OCI-LY3 (cell line): ENCODE measurements at regions not wholly inside any gene's neighbourhood (a gene's known extent, or its start where the extent isn't known, plus 50 kb on each side); places are given as distances from the start of the nearest gene placed in this dataset.

Source experiments
- H2AFZ ChIP-seq: fragments of 200-600, 300-600 bp; shearing (Covaris generic); 2 replicates; pipeline ENCODE4 v1.6.0; 2014; ENCODE audit warnings: antibody characterized with exemption, low read depth, low read length
- H3K27ac ChIP-seq: fragments of 200-600, 300-600 bp; sonication (generic); 2 replicates; pipeline ENCODE4 v1.5.1; 2014; ENCODE audit warnings: mild to moderate bottlenecking, low read length, moderate library complexity, mixed read lengths
- H3K27me3 ChIP-seq: fragments of 200-600, 300-600 bp; sonication (generic); 2 replicates; pipeline ENCODE4 v1.6.1; 2014; ENCODE audit warnings: low read depth, low read length, mixed read lengths
- H3K36me3 ChIP-seq: fragments of 200-600, 300-600 bp; sonication (generic); replicated peaks from 2 replicates; pipeline ENCODE3; 2014; ENCODE audit warnings: low read depth, low read length, mixed read lengths
- H3K4me1 ChIP-seq: fragments of 300-600, 200-600 bp; sonication (generic); 2 replicates; pipeline ENCODE4 v1.6.1; 2014; ENCODE audit warnings: low read length, mixed read lengths
- H3K4me2 ChIP-seq: fragments of 200-600, 300-600 bp; sonication (generic); 2 replicates; pipeline ENCODE4 v1.6.1; 2014; ENCODE audit warnings: low read length, mixed read lengths
- H3K4me3 ChIP-seq: fragments of 300-600, 200-600 bp; sonication (generic); 2 replicates; pipeline ENCODE4 v1.5.1; 2014; ENCODE audit warnings: antibody characterized with exemption, mild to moderate bottlenecking, low read length, moderate library complexity
- H3K79me2 ChIP-seq: fragments of 300-600, 200-600 bp; shearing (Covaris generic); 2 replicates; pipeline ENCODE4 v1.6.1; 2014; ENCODE audit warnings: mild to moderate bottlenecking, low read length, mixed read lengths
- H3K9ac ChIP-seq: fragments of 300-600, 200-600 bp; shearing (Covaris generic); 2 replicates; pipeline ENCODE4 v1.6.0; 2014; ENCODE audit warnings: mild to moderate bottlenecking, low read length, moderate library complexity
- H3K9me3 ChIP-seq: fragments of 200-600, 300-600 bp; shearing (Covaris generic); 2 replicates; pipeline ENCODE4 v1.6.1; 2014; ENCODE audit warnings: low read length, mixed read lengths; ENCODE audit not compliant: insufficient read depth
- H4K20me1 ChIP-seq: fragments of 200-600, 300-600 bp; sonication (generic); 2 replicates; pipeline ENCODE4 v1.6.1; 2016; ENCODE audit warnings: low read length, mixed read lengths; ENCODE audit not compliant: insufficient read depth
- CTCF ChIP-seq: fragments of 200-600, 300-600 bp; sonication (generic); IDR thresholded peaks from 2 replicates; pipeline ENCODE4 v1.5.1; 2014; ENCODE audit warnings: antibody characterized with exemption, low read length, low read depth
- EZH2phosphoT487 ChIP-seq: fragments of 200-600 bp; shearing (Covaris generic); IDR thresholded peaks from 2 replicates; pipeline ENCODE4 v1.6.1; 2018; ENCODE audit warnings: antibody characterized with exemption, mixed run types, low read depth

- Histone ChIP-seq H3K9me3 (no peaks in the 10 kb centered on the region), H4K20me1 (no peaks in the 10 kb centered on the region), H3K9ac (no peak overlapping the region), H3K4me1 (no peaks in the 10 kb centered on the region), H2AFZ (no peak overlapping the region), H3K4me2 (no peak overlapping the region), H3K4me3 (no peak overlapping the region), H3K27ac (no peak overlapping the region), H3K79me2 (no peaks in the 10 kb centered on the region), H3K27me3 (no peaks in the 10 kb centered on the region), H3K36me3 (no peaks in the 10 kb centered on the region)
- TF ChIP-seq CTCF = no peak
- TF ChIP-seq EZH2phosphoT487 = no peak
Observed at GRCh38 chrX:36957425-36958328, 50.5 kb upstream of the FAM47C start.
